HG03196 (cell line): ENCODE measurements at regions not wholly inside any gene's neighbourhood (a gene's known extent, or its start where the extent isn't known, plus 50 kb on each side); places are given as distances from the start of the nearest gene placed in this dataset.

ENCODE experiments used
- ATAC-seq: cut with Tn5 transposase; IDR thresholded peaks from one replicate; pipeline ENCODE4 v1.9.1; 2021; ENCODE audit not compliant: unreplicated experiment

DNA sequence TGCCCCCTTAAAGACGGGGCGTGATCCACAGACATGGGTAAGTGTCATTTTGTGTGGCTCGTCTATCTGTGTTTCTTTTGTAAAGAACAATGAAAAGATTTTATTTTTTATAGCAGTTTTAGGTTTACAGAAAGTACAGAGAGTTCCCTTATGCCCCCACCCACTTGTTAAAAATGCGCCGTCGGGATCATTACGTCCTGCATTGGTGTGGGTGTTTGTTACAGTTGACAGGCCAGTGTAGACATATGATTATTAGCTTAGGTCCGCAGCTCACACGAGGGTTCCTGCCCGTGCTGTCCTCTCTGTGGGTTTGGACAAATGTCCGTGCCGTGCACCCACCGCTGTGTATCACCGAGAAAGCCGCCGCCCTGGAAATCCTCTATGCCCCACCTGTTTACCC lies 50.5 kb downstream of the RGS12 start:
- no peak for ATAC-seq

DNA sequence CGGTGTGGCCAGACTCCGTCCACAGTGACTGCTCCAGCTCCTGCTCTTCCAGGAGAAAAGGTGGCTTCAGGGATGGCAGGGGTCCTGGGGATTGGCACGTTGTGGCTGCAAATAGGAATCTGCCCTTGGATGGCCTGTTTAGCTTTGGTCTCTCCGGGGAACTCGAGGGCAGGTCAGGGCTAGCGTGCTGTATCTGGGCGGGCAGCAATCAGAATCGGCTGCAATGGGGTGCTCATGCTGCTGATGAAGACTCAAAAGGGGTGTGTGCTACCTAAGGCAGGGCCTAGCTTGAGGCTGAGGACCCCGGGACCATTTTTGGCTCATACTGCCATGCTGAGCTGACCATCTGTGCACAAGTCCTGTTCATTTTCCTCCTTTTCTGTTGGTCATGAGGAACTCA lies 51.3 kb downstream of the RGS12 start:
- ATAC-seq = no peak

DNA sequence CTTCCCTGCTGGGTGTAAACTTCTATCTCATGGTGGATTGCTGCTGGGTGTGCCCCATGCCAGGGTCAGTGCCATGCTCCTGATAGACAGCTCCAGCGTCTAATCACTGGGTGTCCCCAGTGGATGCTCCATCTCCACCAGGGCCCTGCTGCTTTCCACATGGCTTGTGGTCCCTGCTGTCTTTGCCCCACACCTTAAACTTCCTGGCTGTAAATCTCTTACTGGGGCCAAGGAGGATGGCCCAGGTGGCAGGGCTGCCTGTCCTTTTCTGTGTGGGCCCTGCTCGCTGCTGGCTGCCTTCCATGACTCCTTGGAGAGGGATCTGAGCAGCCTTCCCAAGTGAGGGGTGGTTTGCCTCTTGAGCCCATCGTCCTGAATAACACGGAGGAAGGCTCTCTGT lies 51.8 kb downstream of the RGS12 start:
- no peak for ATAC-seq

DNA sequence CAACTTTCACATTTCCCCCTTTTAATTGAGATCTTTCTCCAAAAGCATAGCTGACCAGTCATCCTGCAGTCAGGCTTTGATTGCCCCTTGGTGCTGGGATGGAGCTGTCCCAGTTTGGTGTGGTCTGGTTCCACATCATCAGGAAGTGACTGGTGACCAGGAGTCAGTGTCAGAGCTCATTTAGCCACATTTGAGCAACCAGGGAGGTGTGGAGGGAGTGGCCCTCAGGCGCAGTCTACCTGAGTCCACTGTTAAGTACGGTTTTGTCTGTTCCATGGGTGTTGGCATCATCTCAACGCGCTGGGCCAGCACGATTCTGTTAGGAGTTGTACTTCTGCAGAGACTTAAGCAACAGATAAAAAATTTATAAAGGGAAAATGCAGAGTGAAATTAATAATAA lies 52.6 kb downstream of the RGS12 start:
- ATAC-seq = no peak

DNA sequence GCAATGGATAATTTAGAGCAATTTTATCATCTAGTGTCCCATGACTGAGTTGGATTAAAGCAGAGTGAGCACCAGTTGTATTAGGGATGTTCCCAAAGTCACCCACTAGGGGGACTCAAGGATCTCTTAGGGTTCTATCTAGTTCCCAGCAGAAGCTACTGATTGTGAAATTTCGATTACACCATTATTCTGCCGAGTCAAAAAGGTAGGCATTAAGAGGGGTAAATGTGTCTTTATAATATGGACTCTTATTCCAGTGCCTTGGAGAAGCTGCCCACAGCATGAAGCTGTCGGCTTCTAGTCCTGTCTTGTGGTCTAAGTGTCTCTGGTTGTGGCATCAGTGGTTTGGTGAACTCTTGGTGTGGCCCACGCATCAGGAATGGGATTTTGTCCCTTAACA lies 53.3 kb downstream of the RGS12 start:
- ATAC-seq = no peak

DNA sequence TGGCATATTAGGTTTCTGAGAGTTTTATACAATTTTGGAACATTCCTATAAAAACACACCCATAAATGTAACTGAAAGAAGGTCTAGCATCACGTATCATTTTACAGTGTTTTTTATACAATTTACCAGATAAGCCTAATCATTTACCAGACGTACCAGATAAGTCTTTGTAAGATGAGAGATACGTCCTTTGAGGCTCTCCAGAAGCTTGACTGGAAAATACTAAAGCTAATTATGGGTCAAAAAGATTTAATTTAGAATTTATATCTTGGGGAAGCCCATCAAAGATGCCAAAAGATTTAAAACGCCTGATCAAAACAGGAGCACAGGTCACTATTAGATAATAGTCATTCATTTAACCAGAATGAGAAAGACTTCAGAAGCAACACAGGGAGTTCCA lies 55.0 kb downstream of the RGS12 start:
- ATAC-seq = no peak

DNA sequence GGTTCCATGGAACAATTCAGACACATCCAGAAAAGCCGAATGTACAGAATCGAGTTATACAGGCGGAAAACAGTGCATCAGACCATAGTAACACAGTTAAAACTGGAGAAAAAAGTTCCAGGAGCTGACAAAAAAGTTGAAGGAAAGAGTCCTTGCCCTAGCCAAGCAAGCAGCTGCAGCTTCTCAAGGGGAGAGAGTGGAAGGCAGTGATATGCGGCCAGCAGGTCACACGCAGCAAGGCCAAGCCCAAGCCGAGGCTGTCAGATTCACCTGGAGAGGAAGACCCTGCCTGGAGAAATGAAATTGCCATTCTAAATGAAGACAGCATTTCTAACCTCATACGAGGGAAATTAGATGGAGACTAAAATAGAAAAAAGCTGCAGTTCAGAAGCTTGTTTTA lies 55.8 kb downstream of the RGS12 start:
- no peak for ATAC-seq

DNA sequence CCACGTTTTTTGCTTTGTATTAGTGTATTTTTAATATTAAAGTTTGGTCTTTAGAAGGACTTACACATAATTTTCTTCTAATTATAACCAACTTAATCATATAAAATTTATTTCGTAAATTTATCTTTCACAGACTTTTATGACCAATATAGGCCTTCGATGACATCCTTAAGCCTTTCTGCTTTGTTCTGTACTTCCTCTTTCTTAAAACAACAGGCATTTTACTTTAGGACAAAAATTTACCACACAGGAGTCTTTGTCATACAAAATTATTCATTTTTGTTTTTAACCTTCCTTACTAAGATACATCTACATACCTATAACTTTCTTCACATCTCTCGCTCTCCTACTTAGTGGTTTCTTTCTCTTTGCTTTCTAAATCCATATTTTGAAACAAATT lies 56.3 kb downstream of the RGS12 start:
- no peak for ATAC-seq

DNA sequence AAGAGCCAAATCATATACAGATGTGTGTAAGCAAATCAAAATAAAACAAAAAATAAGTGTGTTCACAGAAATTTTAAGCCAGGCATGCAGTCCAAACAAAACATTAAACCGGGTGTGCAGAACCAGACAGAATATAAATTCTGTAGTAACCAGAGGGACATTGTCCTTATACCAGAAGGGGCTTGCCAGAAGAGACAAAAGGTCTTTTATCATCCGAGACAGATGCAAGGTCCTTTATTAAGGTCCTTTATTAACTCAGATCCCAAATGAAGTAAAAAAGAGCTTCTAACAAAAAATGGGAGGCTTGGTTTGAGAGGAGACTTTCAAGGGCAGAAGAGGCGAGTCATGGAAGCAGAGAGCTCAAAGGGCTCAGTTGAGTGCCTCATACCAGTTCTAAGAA lies 59.2 kb downstream of the RGS12 start:
- no peak for ATAC-seq

DNA sequence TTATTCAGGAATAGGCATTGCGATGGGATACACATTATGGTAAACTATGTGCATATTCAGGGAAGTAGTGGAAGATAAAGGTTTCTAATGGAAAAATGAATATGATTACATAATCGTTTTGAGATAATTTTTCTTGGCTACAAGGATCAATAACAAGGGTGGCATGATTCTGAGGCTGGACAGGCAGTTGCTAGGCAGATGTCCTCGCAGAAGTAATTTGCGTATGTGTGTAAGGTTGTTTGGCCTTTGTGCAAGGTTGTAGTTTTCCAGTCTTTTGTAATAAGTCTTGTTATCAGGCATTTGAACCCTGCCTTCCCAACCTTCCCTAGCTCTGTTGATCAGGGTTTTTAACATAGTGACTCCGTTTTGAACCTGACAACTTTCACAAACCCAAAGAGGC lies 59.7 kb downstream of the RGS12 start:
- ATAC-seq = no peak

DNA sequence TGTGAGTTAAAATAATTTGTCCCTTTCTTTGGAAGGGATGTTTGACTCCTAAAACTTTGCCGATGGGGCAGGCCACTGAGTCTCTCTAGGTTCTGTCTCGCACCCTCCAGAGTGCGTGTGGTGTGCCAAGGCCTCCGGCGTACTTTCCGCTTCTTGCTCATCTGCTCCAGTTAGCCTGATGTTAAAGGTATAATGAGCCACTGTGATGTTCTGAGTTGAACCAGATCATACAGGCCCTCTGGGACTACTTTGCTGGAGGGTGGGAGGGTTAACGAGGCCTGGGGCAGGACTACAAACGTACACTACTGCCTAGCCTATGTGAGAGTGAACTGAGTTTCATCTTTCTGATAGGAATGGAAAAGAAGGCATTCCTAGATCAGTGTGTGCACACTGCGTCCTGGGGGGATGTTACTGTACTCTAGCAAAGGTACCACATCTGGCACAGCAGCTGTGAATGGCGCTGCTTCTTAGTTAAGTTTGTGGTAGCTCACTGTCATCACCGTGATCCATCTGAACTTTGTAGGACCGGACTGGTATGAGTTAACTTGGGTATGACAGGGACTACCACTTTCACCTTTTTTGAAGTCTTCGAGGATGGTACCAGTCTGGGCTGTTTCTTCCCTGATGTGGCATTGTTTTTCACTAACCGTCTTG lies 60.2 kb downstream of the RGS12 start:
- no peak for ATAC-seq

DNA sequence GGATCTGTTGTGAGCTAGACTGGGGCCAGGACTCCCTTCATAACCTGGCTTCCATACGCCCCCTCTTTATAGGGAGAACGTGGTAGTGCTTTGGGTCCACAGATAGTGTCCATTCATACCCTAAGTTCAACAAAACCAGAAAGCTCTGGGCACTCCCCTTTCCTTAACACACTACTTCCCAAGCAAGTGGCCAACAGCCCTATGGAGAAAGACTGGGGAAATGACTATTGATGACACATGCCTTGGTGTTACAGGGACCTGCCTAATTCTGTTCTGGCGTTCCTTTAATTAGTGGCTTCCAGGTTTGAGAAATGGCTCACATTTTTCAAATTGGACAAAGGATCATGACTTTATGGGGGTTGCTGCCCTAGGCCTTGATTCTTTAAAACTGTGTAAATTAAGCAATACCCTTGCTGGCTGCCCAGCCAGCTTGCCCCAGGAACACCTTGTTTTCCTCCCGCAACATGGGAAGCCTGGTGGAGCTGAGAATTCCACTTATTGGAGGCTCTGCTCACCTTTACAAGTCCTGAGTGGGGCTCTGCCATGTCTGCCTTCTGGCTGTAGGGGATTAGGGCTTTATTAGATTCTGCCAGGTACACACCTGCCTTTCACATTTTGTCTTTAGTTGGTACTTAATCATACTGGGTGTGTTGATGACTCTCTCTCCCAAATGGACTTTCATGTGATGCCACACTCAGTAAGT lies 61.1 kb downstream of the RGS12 start:
- ATAC-seq = no peak

DNA sequence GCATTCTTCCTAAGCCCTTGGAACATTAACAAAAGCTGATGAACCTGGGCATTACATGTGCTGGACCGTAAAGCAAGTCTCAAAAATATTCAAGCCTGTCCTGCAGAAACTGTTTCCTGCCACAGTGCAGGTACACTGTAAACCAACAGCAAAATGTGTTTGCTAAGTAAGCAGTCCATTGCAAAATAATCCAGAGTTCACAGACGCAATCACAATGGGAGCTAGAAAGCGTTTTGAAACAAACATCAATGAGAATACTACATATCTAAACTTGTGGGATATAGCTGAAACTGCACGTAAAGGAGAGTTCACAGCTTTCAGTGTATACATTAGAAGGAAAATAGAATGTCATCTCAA lies 61.6 kb downstream of the RGS12 start:
- ATAC-seq = no peak

DNA sequence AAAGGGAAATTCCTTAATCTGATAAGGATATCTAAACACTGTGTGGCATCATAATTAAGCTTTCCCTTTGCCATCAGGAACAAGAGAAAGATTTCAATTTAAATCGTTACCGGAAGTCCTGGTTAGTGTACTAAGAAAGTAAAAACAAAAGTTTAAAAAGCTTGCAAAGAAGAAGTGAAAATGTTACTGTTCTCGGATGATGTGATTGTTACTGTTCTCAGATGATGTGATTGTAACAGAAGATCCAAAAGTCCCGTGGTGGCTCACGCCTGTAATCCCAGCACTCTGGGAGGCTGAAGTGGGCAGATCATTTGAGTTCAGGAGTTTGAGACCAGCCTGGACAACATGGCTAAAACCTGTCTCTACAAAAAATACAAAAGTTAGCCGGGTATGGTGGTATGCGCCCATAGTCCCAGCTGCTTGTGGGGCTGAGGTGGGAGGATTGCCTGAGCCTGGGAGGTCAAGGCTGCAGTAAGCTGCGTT lies 62.5 kb downstream of the RGS12 start:
- peak; percentile 88 for ATAC-seq

DNA sequence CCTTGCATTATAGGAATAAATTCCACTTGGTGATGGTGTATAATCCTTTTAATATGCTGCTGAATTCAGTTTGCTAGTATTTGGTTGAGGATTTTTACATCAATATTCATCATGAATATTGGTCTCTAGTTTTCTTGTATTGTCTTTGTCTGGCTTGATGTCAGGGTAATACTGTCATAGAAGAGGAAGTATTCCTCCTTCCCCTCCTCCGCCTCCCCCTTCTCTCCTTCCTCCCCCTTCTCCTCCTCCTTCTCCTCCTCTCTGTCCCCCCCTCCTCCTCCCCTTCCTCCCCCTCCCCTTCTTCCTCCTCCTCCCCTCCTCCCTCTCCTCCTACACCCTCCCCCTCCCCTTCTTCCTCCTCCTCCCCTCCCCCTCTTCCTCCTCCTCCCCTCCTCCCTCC lies 65.8 kb downstream of the RGS12 start:
- no peak for ATAC-seq

DNA sequence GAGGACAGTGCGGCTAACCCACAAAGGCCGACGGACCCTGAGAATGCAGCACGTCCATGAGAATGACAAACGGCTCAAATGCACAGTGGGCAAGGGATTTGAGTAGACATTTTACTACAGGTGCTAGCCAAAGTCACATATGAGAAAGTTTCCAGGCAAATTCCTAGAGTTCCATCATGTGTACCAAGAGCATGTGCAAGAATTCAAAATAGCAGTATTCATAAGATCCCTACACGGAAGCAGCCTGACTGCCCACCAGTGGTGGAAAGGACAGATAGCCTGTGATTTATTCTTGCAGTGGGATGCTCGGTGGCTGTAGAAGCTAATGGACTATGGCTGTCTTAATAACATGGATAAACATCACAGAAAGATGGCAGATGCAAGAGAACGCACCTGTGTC lies 68.0 kb downstream of the RGS12 start:
- ATAC-seq = no peak

DNA sequence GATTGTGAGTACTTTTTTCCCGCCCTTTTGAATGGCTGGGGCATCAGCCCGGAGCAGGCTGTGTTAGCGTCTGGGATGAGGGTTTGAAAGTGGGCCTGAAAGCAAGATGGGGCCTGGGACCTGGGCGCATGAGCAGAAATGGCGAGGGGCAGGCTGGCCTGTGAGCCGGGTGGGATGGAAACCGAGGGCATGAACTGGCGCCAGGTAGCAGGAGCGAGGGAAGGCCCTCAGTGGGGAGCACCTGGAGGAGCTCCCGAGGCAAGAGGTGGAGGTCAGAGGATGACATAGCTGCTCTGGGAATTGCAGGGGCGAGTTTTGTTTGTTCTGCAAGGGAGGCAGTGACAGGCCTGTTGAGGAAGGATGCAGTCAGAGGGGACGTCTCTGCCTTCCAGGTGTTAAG lies 68.6 kb downstream of the RGS12 start:
- no peak for ATAC-seq

DNA sequence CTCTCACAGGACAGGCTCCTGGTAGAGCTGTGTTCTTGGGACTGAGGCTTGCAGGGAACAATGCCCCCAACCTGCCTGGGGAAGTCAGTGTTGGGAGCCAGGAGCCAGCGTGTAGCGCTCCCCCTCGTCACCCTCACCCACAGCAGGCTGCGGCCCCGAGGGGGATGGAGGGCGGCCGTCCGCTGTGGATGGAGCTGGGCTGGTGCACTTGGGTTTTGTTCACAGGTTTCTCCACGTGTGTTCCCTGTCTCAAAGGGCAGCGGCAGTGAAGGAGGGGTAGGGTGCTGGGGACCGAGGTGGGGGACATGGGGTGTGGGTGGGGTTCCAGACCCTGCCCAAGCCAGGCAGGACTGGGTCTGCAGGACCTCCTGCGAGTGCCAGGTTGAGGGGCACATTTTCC lies 69.1 kb downstream of the RGS12 start:
- no peak for ATAC-seq

DNA sequence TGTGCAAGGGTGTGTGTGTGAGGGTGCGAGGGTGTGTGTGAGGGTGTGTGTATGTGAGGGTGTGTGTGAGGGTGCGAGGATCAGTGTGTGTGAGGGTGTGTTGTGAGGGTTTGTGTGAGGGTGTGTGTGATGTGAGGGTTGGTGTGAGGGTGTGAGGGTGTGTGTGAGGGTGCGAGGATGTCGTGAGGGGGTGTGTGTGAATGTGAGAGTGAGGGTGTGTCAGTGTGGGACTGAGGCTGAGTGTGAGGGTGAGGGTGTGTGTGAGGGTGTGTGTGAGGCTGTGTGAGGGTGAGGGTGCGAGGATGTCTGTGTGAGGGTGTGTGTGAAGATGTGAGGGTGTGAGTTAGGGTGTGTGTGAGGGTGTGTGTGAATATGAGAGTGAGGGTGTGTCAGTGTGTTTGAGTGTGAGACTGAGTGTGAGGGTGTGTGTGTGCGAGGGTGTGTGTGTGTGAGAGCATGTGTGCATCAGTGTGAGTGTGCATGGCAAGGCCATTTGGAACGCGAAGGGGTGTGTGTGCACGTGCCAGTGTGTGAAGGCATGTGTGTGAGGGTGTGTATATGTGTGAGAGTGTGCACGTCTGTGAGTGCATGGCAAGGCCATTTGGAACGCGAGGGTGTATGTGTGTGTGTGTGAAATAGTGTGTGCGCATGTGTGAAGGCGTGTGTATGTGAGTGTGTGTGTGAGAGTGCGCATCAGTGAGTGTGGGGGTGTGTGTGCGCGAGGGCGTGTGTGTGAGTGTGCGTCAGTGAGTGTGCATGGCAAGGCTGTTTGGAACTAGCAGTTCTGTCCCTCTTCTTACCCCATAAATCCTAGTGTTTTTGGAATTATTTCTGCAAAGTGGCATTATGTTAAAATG lies 69.8 kb downstream of the RGS12 start:
- no peak for ATAC-seq

DNA sequence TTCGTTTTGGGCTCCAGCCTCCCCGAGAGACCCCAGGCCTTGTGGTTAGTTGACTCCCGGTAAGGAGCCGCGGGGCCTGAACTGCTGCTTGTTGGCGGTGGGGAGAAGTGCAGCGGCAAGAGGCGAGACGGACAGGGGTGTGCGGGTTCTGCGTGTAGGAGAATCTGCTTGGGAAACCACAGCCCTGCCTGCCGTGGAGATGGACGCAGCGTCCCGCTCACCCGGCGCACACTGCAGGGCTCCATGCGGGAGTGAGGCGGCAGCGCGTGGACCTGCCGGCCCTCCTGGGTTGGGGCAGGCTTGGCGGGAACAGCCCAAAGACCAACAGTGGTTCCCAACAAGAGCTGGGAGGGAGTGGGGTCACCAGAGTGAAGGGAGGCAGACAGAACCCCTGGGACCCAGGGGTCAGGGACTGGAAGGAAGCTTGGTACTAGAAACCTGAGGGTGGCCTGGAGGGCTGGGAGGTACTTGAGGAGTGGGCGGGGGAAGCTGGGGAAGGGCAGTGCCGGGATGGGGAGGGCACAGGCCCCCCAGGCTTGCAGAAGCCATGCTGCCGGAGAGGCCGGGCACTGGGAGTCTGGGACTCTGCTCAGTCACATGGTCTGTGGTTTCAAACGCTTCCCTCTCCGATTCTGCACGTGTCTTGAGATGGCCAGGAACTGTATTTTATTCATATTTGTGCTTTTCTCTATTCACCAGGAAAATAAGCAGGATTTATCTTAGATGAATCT lies 70.8 kb downstream of the RGS12 start:
- no peak for ATAC-seq

DNA sequence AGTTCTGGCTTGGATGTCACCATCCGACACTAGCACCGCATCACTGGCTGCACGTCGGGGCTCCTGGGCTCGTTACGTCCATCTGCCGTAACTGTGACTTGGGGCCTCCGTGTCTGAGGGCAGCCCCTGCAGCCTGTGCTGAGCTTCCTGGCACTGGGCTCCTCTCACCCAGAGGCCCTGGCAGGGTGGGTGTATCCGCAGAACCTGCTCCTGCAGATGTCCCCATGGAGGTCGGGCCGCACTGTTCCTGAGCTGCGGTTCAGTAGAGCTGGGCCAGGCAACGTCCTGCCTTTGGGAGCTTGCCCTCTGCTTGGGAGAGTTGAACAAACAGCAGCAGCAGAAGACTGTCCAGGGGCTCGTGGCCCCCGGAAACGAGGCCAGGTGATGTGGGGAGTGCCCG lies 71.4 kb downstream of the RGS12 start:
- ATAC-seq = no peak
